ENCODE measurements at regions not wholly inside any gene's neighbourhood (a gene's known extent, or its start where the extent isn't known, plus 50 kb on each side); places are given as distances from the start of the nearest gene placed in this dataset.

- Histone ChIP-seq H3K4me1 (ENCODE audit: control insufficient read depth, extremely low read depth, insufficient read depth, low read length) (no peaks in the 10 kb centered on the region), H3K79me2 (ENCODE audit: control insufficient read depth, insufficient read depth, low read length) (no peaks in the 10 kb centered on the region), H3K9me3 (replicated peaks; ENCODE audit: control insufficient read depth, insufficient read depth, low read length) (no peaks in the 10 kb centered on the region), H3K9me1 (replicated peaks; ENCODE audit: control insufficient read depth, extremely low read depth, insufficient read depth, low read length) (no peaks in the 10 kb centered on the region), H3K4me2 (ENCODE audit: insufficient read depth, low read length) (no peak overlapping the region), H4K20me1 (replicated peaks; ENCODE audit: control insufficient read depth, extremely low read depth, insufficient read depth, low read length) (no peaks in the 10 kb centered on the region), H3K9ac (replicated peaks; ENCODE audit: extremely low read depth, insufficient read depth, low read length) (no peak overlapping the region), H3K27me3 (ENCODE audit: control insufficient read depth in 2 of 2, insufficient read depth in 2 of 2, low read length in 2 of 2) (no peaks in the 10 kb centered on the region), H3K36me3 (ENCODE audit: control insufficient read depth in 2 of 2, extremely low read depth in 1 of 2, insufficient read depth in 2 of 2, low read length in 2 of 2) (no peaks in the 10 kb centered on the region), H3K4me3 (replicated peaks in 1 of 3; ENCODE audit: insufficient read depth in 1 of 3, low read depth in 1 of 3, low read length in 3 of 3) (no peak overlapping the region), H2AFZ (ENCODE audit: low read depth, low read length) (no peak overlapping the region), H3K27ac (ENCODE audit: insufficient read depth, low read depth, low read length) (no peak overlapping the region)
- BruUV-seq (replicated peaks) = no TSS peak
- DNase-seq (ENCODE audit: low read depth, low spot score) (no peak), FAIRE-seq (no peak)
- intact Hi-C loops (cut with micrococcal nuclease) = no loop called here
- TF ChIP-seq GATA2 (IDR thresholded peaks at IDR 0.05; ENCODE audit: insufficient read depth, insufficient read length, low read depth, low read length) = no peak
- TF ChIP-seq EZH2 (IDR thresholded peaks at IDR 0.05; ENCODE audit: borderline replicate concordance, low read depth, low read length, severe bottlenecking) = no peak
- TF ChIP-seq CTCF (IDR thresholded peaks at IDR 0.05; ENCODE audit: extremely low read depth in 1 of 2, insufficient read depth in 1 of 2, low read depth in 1 of 2, low read length in 2 of 2) = no peak
- TF ChIP-seq FOS (IDR thresholded peaks at IDR 0.05; ENCODE audit: borderline replicate concordance, insufficient read depth, low read length) = no peak
- TF ChIP-seq POLR2AphosphoS5 (IDR thresholded peaks at IDR 0.05; ENCODE audit: insufficient read depth, low read depth, low read length) = no peak
- no peak for TF ChIP-seq MYC (IDR thresholded peaks at IDR 0.05; ENCODE audit: low read depth, low read length)
- TF ChIP-seq JUN (IDR thresholded peaks at IDR 0.05; ENCODE audit: borderline replicate concordance, insufficient read depth, insufficient read length, low read depth) = no peak
- no peak for TF ChIP-seq POLR2A (IDR thresholded peaks at IDR 0.05; ENCODE audit: low read depth, low read length)
- TF ChIP-seq MAX (IDR thresholded peaks at IDR 0.05; ENCODE audit: insufficient read depth, insufficient read length) = no peak
- CTCF ChIA-PET = no interaction called here
- dilution Hi-C loops (cut with MboI; ENCODE audit: extremely low pct_ligation_motif_present, low sequenced_read_pairs) = no loop called here
- POLR2A ChIA-PET = no interaction called here
These were observed 325.0 kb downstream of the OXSM start for GRCh38 chr3:26114851-26115250.

Data from endothelial cell of umbilical vein (primary cell).